K562 (cell line): ENCODE measurements at regions not wholly inside any gene's neighbourhood (a gene's known extent, or its start where the extent isn't known, plus 50 kb on each side); places are given as distances from the start of the nearest gene placed in this dataset.

Experiments used
- ATAC-seq: fragments of 200-7000 bp; cut with Tn5 transposase; 3 replicates; pipeline ENCODE4 v1.9.1; 2020; ENCODE audit warnings: moderate library complexity
- BruUV-seq: library from RNA; stranded (reverse); fragments of 400-500 nt; replicated peaks from 2 replicates; lab custom pipeline; 2021; lab: Mats Ljungman, UMichigan
- CTCF ChIA-PET: fragments of 300-600 bp; formaldehyde crosslinking; extraction: SDS; loops from one replicate; lab custom pipeline; 2021; ENCODE audit warnings: low intra/inter-chr PET ratio; lab: Yijun Ruan, JAX
- POLR2A ChIA-PET: fragments of 300-600, 350-650 bp; sonication (Branson Sonifier 250); formaldehyde crosslinking; extraction: SDS; loops from one replicate; lab custom pipeline; 2021; ENCODE audit warnings: antibody characterized with exemption, inconsistent platforms; lab: Yijun Ruan, JAX
- DNase-seq, 4 experiments: peaks; one replicate each; pipeline versions ENCODE4 v3.0.0 to v3.0.0-alpha.2; 2011 to 2018; ENCODE audit warnings: low spot score in 3 of 4, mixed read lengths in 3 of 4; ENCODE audit errors: extremely low read depth in 1 of 4
- FAIRE-seq: peaks from 2 replicates; lab custom pipeline; 2011; peaks lifted over from hg19 to GRCh38; lab: Jason Lieb, UNC
- H2AFZ ChIP-seq: 2 replicates; pipeline ENCODE4 v1.6.0; 2011; ENCODE audit warnings: low read depth, low read length, control low read depth, inconsistent platforms
- H3K27ac ChIP-seq: fragments of 200-600 bp; 3 replicates; pipeline ENCODE4 v1.8.0; 2011; ENCODE audit warnings: low read depth, mild to moderate bottlenecking, control low read depth, inconsistent platforms, low read length, moderate library complexity, mixed read lengths; ENCODE audit errors: extremely low read depth
- H3K27me3 ChIP-seq, 2 experiments: fragments of 300-600 bp in 1 of 2; 2 replicates in 1 of 2; 3 replicates in 1 of 2; pipeline versions ENCODE4 v1.6.0 to v1.8.0; 2011; ENCODE audit warnings: inconsistent platforms in 2 of 2, low read length in 2 of 2, mild to moderate bottlenecking in 1 of 2, mixed read lengths in 1 of 2, moderate library complexity in 1 of 2; ENCODE audit not compliant: control insufficient read depth in 2 of 2, insufficient read depth in 2 of 2
- H3K36me3 ChIP-seq: fragments of 300-600 bp; 3 replicates; pipeline ENCODE4 v1.8.0; 2011; ENCODE audit warnings: mild to moderate bottlenecking, low read length, inconsistent platforms; ENCODE audit not compliant: control insufficient read depth, insufficient read depth
- H3K4me1 ChIP-seq, 2 experiments: fragments of 200-600 bp in 1 of 2; replicated peaks in 1 of 2; 2 replicates in 1 of 2; 3 replicates in 1 of 2; pipeline versions ENCODE4 v1.5.1 to v1.8.0; 2011; ENCODE audit warnings: inconsistent platforms in 2 of 2, low read length in 2 of 2, mild to moderate bottlenecking in 1 of 2, mixed read lengths in 1 of 2, moderate library complexity in 1 of 2; ENCODE audit not compliant: control insufficient read depth in 2 of 2, insufficient read depth in 2 of 2
- H3K4me2 ChIP-seq: 2 replicates; pipeline ENCODE4 v1.6.1; 2011; ENCODE audit warnings: low read length, control low read depth, inconsistent platforms, mixed read lengths; ENCODE audit not compliant: insufficient read depth
- H3K4me3 ChIP-seq: fragments of 200-600 bp; sonication (generic), shearing (Covaris generic); 2 replicates; pipeline ENCODE4 v1.5.1; 2016; ENCODE audit warnings: control low read depth, inconsistent platforms
- H3K79me2 ChIP-seq: fragments of 200-600 bp; 3 replicates; pipeline ENCODE4 v1.8.0; 2011; ENCODE audit warnings: low read length, inconsistent platforms; ENCODE audit not compliant: control insufficient read depth, insufficient read depth
- H3K9ac ChIP-seq, 2 experiments: 2 replicates each; pipeline versions ENCODE4 v1.6.0 to v1.6.1; 2011; ENCODE audit warnings: low read depth in 2 of 2, low read length in 2 of 2, control low read depth in 1 of 2, inconsistent platforms in 1 of 2, mild to moderate bottlenecking in 1 of 2, mixed read lengths in 1 of 2; ENCODE audit not compliant: insufficient read depth in 1 of 2
- H3K9me1 ChIP-seq: one replicate; pipeline ENCODE4 v1.6.0; 2011; ENCODE audit warnings: inconsistent platforms, mild to moderate bottlenecking, low read length, moderate library complexity; ENCODE audit not compliant: control insufficient read depth, insufficient read depth
- H3K9me3 ChIP-seq: replicated peaks from 2 replicates; pipeline ENCODE4 v1.5.1; 2011; ENCODE audit warnings: low read depth, low read length, inconsistent platforms; ENCODE audit not compliant: control insufficient read depth, insufficient read depth
- H4K20me1 ChIP-seq: replicated peaks from 2 replicates; pipeline ENCODE4 v1.6.1; 2011; ENCODE audit warnings: low read length, inconsistent platforms, mixed read lengths; ENCODE audit not compliant: control insufficient read depth, insufficient read depth
- BACH1 ChIP-seq: fragments of 200-800 bp; sonication (Bioruptor generic); IDR thresholded peaks from 2 replicates; pipeline ENCODE4 v1.6.1; 2016; ENCODE audit warnings: missing genetic modification characterization, missing compliant biosample characterization
- CHAMP1 ChIP-seq: fragments of 450-650 bp; IDR thresholded peaks from 2 replicates; pipeline ENCODE4 v1.6.1; 2016; ENCODE audit warnings: mild to moderate bottlenecking
- HNRNPH1 ChIP-seq: fragments of 200-400 bp; formaldehyde crosslinking; optimal IDR thresholded peaks from 2 replicates; pipeline ENCODE3; 2017; ENCODE audit warnings: low read depth, mild to moderate bottlenecking, low read length, moderate library complexity
- MEF2D ChIP-seq: conservative IDR thresholded peaks from 2 replicates; pipeline ENCODE4 v1.6.1; 2016; ENCODE audit warnings: low read depth, missing genetic modification characterization, missing compliant biosample characterization
- POLR3A ChIP-seq: IDR thresholded peaks from 2 replicates; pipeline ENCODE4 v1.6.1; 2011; ENCODE audit warnings: borderline replicate concordance, mild to moderate bottlenecking, moderate library complexity; ENCODE audit not compliant: insufficient read length, insufficient read depth; ENCODE audit errors: extremely low read depth
- WGBS: fragments of 100-300 bp; shearing (Covaris generic); methylation state at CpG from one replicate; pipeline ENCODE4 v1.1.6; 2016; ENCODE audit warnings: low coverage, mixed read lengths; ENCODE audit not compliant: insufficient coverage; ENCODE audit errors: missing lambda C conversion rate; 5-methylcytosine and 5-hydroxymethylcytosine counted together
- in situ Hi-C: fragments of 300-500 bp; cut with MboI; formaldehyde crosslinking; loops from 4 replicates; pipeline ENCODE4 v1.15.0; 2018; ENCODE audit warnings: inconsistent platforms, mixed read lengths
- intact Hi-C: fragments of 100-400 bp; cut with micrococcal nuclease; formaldehyde crosslinking; loops from 2 replicates; pipeline ENCODE4 v1.14.2; 2022
- TF ChIP-seq, protein P1 (sequence below): sonication (generic); formaldehyde crosslinking; IDR thresholded peaks from 2 replicates; pipeline ENCODE4 v1.8.1; 2023; ENCODE audit warnings: mild to moderate bottlenecking, missing genetic modification reagents

DNA sequence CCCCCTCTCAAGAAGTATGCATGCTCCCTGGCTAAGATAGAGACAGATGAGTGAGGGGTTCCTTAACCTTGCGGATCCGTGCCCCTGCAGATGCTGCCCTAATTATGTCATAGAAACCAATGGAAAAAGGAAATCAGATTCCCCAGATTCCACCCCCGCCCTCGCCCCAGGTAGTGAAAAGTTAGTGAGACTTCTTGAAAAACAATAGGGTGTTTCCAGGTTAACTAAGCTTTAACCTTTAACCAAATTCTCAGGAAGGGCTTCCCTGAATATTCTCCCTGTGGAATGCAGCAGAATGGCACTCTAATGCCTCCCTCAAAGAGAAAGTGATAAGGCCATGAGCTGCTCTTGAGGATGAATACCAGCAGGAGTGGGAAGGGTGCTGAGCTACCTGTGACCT is 116.0 kb upstream of the RANBP3L start:
- no peaks in the 10 kb centered on the region for H3K36me3 ChIP-seq
- in situ Hi-C loops = loop anchor here (5.0 kb wide), 2 partner anchors 85 to 275 kb away; no protein-coding TSS in a partner anchor
- no peaks in the 10 kb centered on the region for H4K20me1 ChIP-seq
- no peaks in the 10 kb centered on the region for H3K9me1 ChIP-seq
- intact Hi-C loops = loop anchor here (2.0 kb wide), 1 partner anchor 41 kb away; no protein-coding TSS in a partner anchor
- CTCF ChIA-PET = no interaction called here
- H3K4me1 ChIP-seq = peaks cover 0 to 15% of the 10 kb centered on the region in 2 experiments; a peak in 2 of 5 replicates
- BruUV-seq = no TSS peak
- H2AFZ ChIP-seq = no peak overlapping the region
- H3K9ac ChIP-seq = no peak overlapping the region
- POLR2A ChIA-PET = interaction anchor here (0.6 to 1.8 kb wide), 5 partner anchors 10 to 224 kb away, joined by 3 to 5 read pairs (median 4); no protein-coding TSS in a partner anchor
- H3K4me3 ChIP-seq = no peak overlapping the region
- TF ChIP-seq CHAMP1 = no peak
- no peak for TF ChIP-seq HNRNPH1
- TF ChIP-seq, protein P1, sequence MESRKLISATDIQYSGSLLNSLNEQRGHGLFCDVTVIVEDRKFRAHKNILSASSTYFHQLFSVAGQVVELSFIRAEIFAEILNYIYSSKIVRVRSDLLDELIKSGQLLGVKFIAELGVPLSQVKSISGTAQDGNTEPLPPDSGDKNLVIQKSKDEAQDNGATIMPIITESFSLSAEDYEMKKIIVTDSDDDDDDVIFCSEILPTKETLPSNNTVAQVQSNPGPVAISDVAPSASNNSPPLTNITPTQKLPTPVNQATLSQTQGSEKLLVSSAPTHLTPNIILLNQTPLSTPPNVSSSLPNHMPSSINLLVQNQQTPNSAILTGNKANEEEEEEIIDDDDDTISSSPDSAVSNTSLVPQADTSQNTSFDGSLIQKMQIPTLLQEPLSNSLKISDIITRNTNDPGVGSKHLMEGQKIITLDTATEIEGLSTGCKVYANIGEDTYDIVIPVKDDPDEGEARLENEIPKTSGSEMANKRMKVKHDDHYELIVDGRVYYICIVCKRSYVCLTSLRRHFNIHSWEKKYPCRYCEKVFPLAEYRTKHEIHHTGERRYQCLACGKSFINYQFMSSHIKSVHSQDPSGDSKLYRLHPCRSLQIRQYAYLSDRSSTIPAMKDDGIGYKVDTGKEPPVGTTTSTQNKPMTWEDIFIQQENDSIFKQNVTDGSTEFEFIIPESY (CRISPR knock-in tag) = no peak
- TF ChIP-seq MEF2D (tag) = no peak
- TF ChIP-seq POLR3A = no peak
- 0 out of 2 replicates have a peak, but pooled peaks have one; percentile 44 for TF ChIP-seq BACH1 (tag)
- 41% methylated on average over 4 of the region's 4 CpGs for WGBS
- no peaks in the 10 kb centered on the region for H3K9me3 ChIP-seq
- no peak for DNase-seq
- H3K4me2 ChIP-seq = no peak overlapping the region
- no peak overlapping the region for H3K27ac ChIP-seq
- FAIRE-seq = no peak
- no peak for ATAC-seq
- H3K27me3 ChIP-seq = no peaks in the 10 kb centered on the region
- no peaks in the 10 kb centered on the region for H3K79me2 ChIP-seq
